Stimulated activated CD8-positive, alpha-beta memory T cell treated with anti-CD3 and anti-CD28 coated beads, Interleukin-2, amount 100 ng/mL, for 48 hours (primary cell): ENCODE measurements at regions not wholly inside any gene's neighbourhood (a gene's known extent, or its start where the extent isn't known, plus 50 kb on each side); places are given as distances from the start of the nearest gene placed in this dataset.
A peak's percentile ranks its signal among the peaks of the same experiment; 100 is the strongest.

Experiments
- DNase-seq, 2 donors: peaks; one replicate each; pipeline ENCODE4 v3.0.0-alpha.2; 2020; ENCODE audit warnings: low read depth in 2 of 2

GRCh38 chr17:51487947-51488346 is 227.6 kb downstream of the UTP18 start:
- DNase-seq, result peak in 1 of 2 donors; percentile 8

- DNase-seq, result no peak
Measured at GRCh38 chr17:51491416-51491815, 231.1 kb downstream of the UTP18 start.

DNA sequence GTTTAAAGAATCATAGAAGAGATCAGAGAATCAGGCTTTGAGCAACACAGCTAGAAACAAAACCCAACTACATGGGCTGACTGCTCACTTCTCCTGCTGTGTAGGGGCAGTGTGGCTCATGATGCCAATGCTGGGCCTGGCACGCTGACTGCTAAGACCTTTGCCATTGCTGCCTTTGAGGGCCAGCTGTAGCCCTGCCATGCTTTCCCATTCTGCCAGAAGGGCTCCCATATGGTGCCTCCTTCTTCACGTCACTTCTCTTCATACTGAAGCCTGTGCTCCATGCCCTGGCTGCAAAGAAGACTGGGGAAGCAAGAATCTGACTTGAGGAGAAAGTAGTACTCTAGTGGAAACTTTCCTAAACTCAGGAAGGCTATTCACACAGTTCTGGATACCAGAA is 232.9 kb downstream of the UTP18 start:
- DNase-seq, result no peak

GRCh38 chr17:51496378-51496777 is 236.0 kb downstream of the UTP18 start:
- DNase-seq, result no peak

GRCh38 chr17:51499897-51500296 is 239.6 kb downstream of the UTP18 start:
- no peak for DNase-seq

GRCh38 chr17:51500454-51500853 is 240.1 kb downstream of the UTP18 start:
- DNase-seq, result no peak

DNA sequence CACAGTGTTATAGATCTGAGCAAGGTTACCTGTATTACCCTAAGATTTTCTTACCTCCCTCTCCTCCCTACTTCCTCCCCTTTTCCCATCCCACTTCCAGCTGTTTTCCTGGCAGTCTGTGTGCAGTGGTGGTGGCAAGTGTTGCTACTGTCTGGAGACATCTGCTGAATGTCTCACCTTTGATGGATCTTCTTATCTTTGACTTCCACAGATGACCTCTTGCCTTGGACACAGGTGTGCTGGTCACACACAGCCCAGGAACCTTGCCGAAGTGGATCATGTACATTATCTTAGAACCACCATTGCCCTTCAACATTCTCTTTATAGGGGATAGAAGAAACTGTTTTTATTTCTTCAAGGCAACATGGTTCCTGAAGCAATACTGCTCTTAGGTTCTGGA is 245.1 kb downstream of the UTP18 start:
- DNase-seq, result no peak

GRCh38 chr17:51507444-51507843 is 247.1 kb downstream of the UTP18 start:
- DNase-seq, result no peak

GRCh38 chr17:51508048-51508447 is 247.7 kb downstream of the UTP18 start:
- DNase-seq, result no peak

GRCh38 chr17:51510940-51511339 is 250.6 kb downstream of the UTP18 start:
- no peak for DNase-seq

GRCh38 chr17:51512220-51512907 is 252.0 kb downstream of the UTP18 start:
- DNase-seq, result no peak

DNA sequence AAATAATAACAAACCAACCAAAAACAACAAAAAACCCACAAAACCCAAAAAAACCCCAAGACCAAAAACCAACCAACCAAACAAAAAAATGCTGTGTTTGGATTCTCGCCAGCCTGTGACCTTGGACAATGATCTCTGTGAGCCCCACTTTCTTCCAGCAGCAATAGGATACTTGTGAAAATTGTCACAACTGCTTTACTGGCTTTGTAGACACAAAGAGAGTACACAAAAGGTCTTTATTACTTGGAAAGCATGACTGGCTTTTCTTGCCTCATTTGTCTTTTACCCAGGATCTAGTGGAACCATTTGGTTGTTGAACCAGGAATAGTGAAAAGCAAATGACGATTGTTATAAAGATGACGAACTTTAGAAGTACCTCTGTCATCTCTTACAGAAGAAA is 256.6 kb downstream of the UTP18 start:
- DNase-seq, result no peak

DNA sequence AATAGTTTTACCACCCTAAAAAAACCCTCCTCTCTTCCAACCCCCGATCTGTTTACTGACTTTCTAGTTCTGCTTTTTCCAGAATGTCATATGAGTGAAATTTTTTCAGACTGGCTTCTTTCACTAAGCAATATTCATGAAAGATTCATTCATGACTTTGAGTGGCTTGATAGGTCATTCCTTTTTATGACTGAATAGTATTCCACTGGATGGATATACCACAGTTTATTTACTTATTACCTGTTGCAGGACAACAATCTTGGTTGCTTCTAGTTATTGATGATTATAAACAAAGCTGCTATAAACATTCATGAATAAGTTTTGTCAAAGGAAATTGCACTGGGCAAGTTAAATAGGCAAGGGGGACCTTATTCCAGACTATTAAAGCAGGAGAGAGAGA is 264.2 kb downstream of the UTP18 start:
- DNase-seq, result no peak

GRCh38 chr17:51526507-51526906 is 266.2 kb downstream of the UTP18 start:
- DNase-seq, result no peak

GRCh38 chr17:51527225-51527982 is 267.1 kb downstream of the UTP18 start:
- DNase-seq, result no peak

DNA sequence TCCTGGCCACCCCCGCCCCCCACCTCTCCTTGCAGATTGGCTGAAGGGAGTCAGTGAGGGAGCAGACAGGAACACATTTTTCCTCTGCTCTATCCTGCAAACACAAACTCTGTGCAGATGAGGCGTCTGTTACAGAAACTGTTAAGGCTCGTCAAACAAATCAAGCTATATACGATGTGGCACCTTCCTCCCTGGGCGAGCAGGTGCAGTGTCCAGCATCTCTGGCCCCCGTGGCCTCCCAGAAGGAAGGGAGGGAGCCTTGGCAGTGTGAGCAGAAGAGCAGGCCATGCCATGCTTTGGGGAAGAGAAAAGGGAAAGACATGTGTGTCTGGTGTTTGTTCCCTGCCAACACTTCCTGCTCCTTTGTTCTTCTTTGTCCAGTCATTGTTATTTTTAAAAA is 267.8 kb downstream of the UTP18 start:
- no peak for DNase-seq

- DNase-seq, result no peak
Measured at GRCh38 chr17:51533219-51533618, 272.9 kb downstream of the UTP18 start.

- DNase-seq, result no peak
Measured at GRCh38 chr17:51533821-51534220, 273.5 kb downstream of the UTP18 start.

- no peak for DNase-seq
Measured at GRCh38 chr17:51536627-51537026, 276.3 kb downstream of the UTP18 start.

DNA sequence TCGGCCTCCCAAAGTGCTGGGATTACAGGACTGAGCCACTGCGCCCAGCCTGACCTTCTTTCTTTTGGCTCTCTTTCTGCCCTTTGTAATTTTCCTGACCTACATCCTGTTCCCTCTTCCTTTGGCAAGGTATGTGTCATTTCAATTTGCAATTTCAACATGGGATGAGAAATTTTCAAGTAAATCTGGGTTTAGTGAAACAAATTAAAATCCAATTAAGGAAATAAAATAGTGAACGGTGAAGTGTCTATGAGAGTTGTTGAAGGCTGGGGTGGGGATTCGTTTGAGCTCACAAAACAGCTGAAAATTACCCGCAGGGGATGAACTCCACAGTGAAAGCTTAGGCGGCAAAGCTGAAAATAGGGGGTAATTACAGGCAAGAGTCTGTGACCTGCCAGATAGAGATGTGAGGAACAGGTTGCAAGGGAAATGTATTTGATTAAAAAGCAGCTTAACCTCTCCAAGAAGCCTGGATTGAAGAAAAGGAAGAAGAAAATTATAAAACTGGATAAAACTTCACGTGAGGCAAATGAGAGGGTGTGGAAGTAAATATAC is 277.7 kb downstream of the UTP18 start:
- DNase-seq, result no peak

- no peak for DNase-seq
Measured at GRCh38 chr17:51540151-51540550, 279.8 kb downstream of the UTP18 start.

- DNase-seq, result no peak
Measured at GRCh38 chr17:51541215-51541614, 280.9 kb downstream of the UTP18 start.

- DNase-seq, result no peak
Measured at GRCh38 chr17:51546114-51546513, 285.8 kb downstream of the UTP18 start.
